ENCODE measurements at regions not wholly inside any gene's neighbourhood (a gene's known extent, or its start where the extent isn't known, plus 50 kb on each side); places are given as distances from the start of the nearest gene placed in this dataset.

GRCh38 chr12:65517656-65518210, 239.2 kb downstream of the MSRB3 start:
- FAIRE-seq = no peak

GRCh38 chr12:65518771-65519170, 240.3 kb downstream of the MSRB3 start:
- no peak for FAIRE-seq

GRCh38 chr12:65520658-65521057, 242.2 kb downstream of the MSRB3 start:
- no peak for FAIRE-seq

GRCh38 chr12:65522956-65523860, 244.7 kb downstream of the MSRB3 start:
- FAIRE-seq = no peak

- FAIRE-seq = no peak
Observed at GRCh38 chr12:65524666-65525065, 246.2 kb downstream of the MSRB3 start.

- FAIRE-seq = no peak
Observed at GRCh38 chr12:65525491-65526141, 247.1 kb downstream of the MSRB3 start.

GRCh38 chr12:65526311-65526710, 247.8 kb downstream of the MSRB3 start:
- no peak for FAIRE-seq

- FAIRE-seq = no peak
Observed at GRCh38 chr12:65528127-65528526, 249.6 kb downstream of the MSRB3 start.

GRCh38 chr12:65529106-65529505, 250.6 kb downstream of the MSRB3 start:
- FAIRE-seq = no peak

- no peak for FAIRE-seq
Observed at GRCh38 chr12:65529771-65530435, 251.4 kb downstream of the MSRB3 start.

GRCh38 chr12:65532162-65532561, 253.7 kb downstream of the MSRB3 start:
- no peak for FAIRE-seq

- peak; percentile 16 for FAIRE-seq
Observed at GRCh38 chr12:65532764-65533163, 254.3 kb downstream of the MSRB3 start.

- peak; percentile 60 for FAIRE-seq
Observed at GRCh38 chr12:65533177-65533883, 254.8 kb downstream of the MSRB3 start.

GRCh38 chr12:65534238-65534841, 255.9 kb downstream of the MSRB3 start:
- peak; percentile 69 for FAIRE-seq

GRCh38 chr12:65535946-65536345, 257.5 kb downstream of the MSRB3 start:
- FAIRE-seq = no peak

- no peak for FAIRE-seq
Observed at GRCh38 chr12:65536351-65536750, 257.9 kb downstream of the MSRB3 start.

- peak; percentile 68 for FAIRE-seq
Observed at GRCh38 chr12:65536876-65537681, 258.6 kb downstream of the MSRB3 start.

- FAIRE-seq = no peak
Observed at GRCh38 chr12:65537978-65538377, 259.5 kb downstream of the MSRB3 start.

GRCh38 chr12:65539023-65539422, 260.5 kb downstream of the MSRB3 start:
- FAIRE-seq = no peak

GRCh38 chr12:65540140-65540539, 261.7 kb downstream of the MSRB3 start:
- peak; percentile 58 for FAIRE-seq

GRCh38 chr12:65546528-65546927, 268.0 kb downstream of the MSRB3 start:
- no peak for FAIRE-seq
